MM.1S (cell line): ENCODE measurements at regions not wholly inside any gene's neighbourhood (a gene's known extent, or its start where the extent isn't known, plus 50 kb on each side); places are given as distances from the start of the nearest gene placed in this dataset.

Experiments
- DNase-seq: peaks from one replicate; pipeline ENCODE4 v3.0.0-alpha.2; 2015
- H2AFZ ChIP-seq: fragments of 300-600 bp; sonication (generic); 2 replicates; pipeline ENCODE4 v1.6.0; 2016; ENCODE audit warnings: antibody characterized with exemption, low read length
- H3F3A ChIP-seq: fragments of 300-600 bp; sonication (generic); 2 replicates; pipeline ENCODE4 v1.6.1; 2016; ENCODE audit warnings: mild to moderate bottlenecking, antibody characterized with exemption, low read length, moderate library complexity, mixed read lengths; ENCODE audit not compliant: insufficient read depth
- H3K27ac ChIP-seq: fragments of 300-600 bp; sonication (generic); 2 replicates; pipeline ENCODE4 v1.5.1; 2016; ENCODE audit warnings: mild to moderate bottlenecking, low read length
- H3K27me3 ChIP-seq: fragments of 300-600 bp; sonication (generic); replicated peaks from 2 replicates; pipeline ENCODE4 v1.6.0; 2016; ENCODE audit warnings: low read length; ENCODE audit not compliant: insufficient read depth
- H3K36me3 ChIP-seq: fragments of 300-600 bp; sonication (generic); replicated peaks from 2 replicates; pipeline ENCODE4 v1.6.1; 2016; ENCODE audit warnings: mild to moderate bottlenecking, low read length, mixed read lengths; ENCODE audit not compliant: insufficient read depth
- H3K4me1 ChIP-seq: fragments of 300-600 bp; sonication (generic); 2 replicates; pipeline ENCODE4 v1.6.1; 2016; ENCODE audit warnings: low read length, mixed read lengths
- H3K4me2 ChIP-seq: fragments of 300-600 bp; sonication (generic); 2 replicates; pipeline ENCODE4 v1.6.0; 2016; ENCODE audit warnings: low read depth, low read length
- H3K4me3 ChIP-seq: fragments of 300-600 bp; sonication (generic); 2 replicates; pipeline ENCODE4 v1.5.1; 2016; ENCODE audit warnings: low read length, mixed read lengths
- H3K79me2 ChIP-seq: fragments of 300-600 bp; sonication (generic); 2 replicates; pipeline ENCODE4 v1.6.1; 2016; ENCODE audit warnings: mixed run types, low read length, mixed read lengths
- H3K9ac ChIP-seq: fragments of 300-600 bp; sonication (generic); 2 replicates; pipeline ENCODE4 v1.6.1; 2016; ENCODE audit warnings: low read length, mixed read lengths
- H3K9me2 ChIP-seq: fragments of 300-600 bp; sonication (generic); replicated peaks from 2 replicates; pipeline ENCODE4 v1.6.1; 2016; ENCODE audit warnings: mild to moderate bottlenecking, low read length, mixed read lengths; ENCODE audit not compliant: insufficient read depth
- H3K9me3 ChIP-seq: fragments of 300-600 bp; sonication (generic); replicated peaks from 2 replicates; pipeline ENCODE4 v1.6.1; 2016; ENCODE audit warnings: mild to moderate bottlenecking, low read length, mixed read lengths; ENCODE audit not compliant: insufficient read depth
- H4K20me1 ChIP-seq: fragments of 300-600 bp; sonication (generic); 2 replicates; pipeline ENCODE4 v1.6.1; 2016; ENCODE audit warnings: mild to moderate bottlenecking, low read length, moderate library complexity, mixed read lengths; ENCODE audit not compliant: insufficient read depth
- EZH2 ChIP-seq: fragments of 300-600 bp; sonication (generic); optimal IDR thresholded peaks from 2 replicates; pipeline ENCODE3; 2017; ENCODE audit warnings: low read depth, mild to moderate bottlenecking, antibody characterized with exemption, low read length, mixed read lengths
- EZH2phosphoT487 ChIP-seq: fragments of 300-600 bp; sonication (generic); IDR thresholded peaks from 2 replicates; pipeline ENCODE4 v1.6.1; 2018; ENCODE audit warnings: antibody characterized with exemption, low read length
- TF ChIP-seq, protein P1 (sequence below): fragments of 300-600 bp; sonication (generic); IDR thresholded peaks from 2 replicates; pipeline ENCODE4 v1.5.1; 2016; ENCODE audit warnings: antibody characterized with exemption, low read length, mixed read lengths

DNA sequence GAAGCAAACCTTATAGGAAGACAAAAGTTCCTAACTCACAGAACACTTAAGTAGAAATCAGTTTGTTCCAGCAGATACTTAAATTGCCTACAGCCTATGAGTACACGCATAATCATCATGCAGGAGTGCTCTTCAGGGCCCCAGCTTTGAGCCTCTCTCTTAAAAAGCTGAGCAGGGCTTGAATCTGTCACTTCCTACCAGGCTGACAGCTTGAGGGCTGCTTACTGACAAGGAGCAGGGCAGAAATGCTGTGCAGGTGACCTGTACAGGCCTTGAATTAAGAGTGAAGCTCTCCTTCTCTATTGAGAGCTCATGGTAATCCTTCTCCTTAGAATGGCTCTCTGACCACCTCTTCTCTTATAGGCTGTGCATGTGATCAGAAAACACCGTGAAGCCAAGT lies 66.5 kb upstream of the MAST4 start:
- no peaks in the 10 kb centered on the region for H3K9me2 ChIP-seq
- H3K9ac ChIP-seq = no peak overlapping the region
- no peaks in the 10 kb centered on the region for H3K27me3 ChIP-seq
- H3K27ac ChIP-seq = no peak overlapping the region
- H3K79me2 ChIP-seq = no peaks in the 10 kb centered on the region
- H3F3A ChIP-seq = no peaks in the 10 kb centered on the region
- no peaks in the 10 kb centered on the region for H4K20me1 ChIP-seq
- H3K4me1 ChIP-seq = no peaks in the 10 kb centered on the region
- no peak overlapping the region for H2AFZ ChIP-seq
- no peaks in the 10 kb centered on the region for H3K36me3 ChIP-seq
- no peak overlapping the region for H3K4me3 ChIP-seq
- no peak overlapping the region for H3K4me2 ChIP-seq
- TF ChIP-seq EZH2 (no peak), EZH2phosphoT487 (no peak)
- TF ChIP-seq, protein P1, sequence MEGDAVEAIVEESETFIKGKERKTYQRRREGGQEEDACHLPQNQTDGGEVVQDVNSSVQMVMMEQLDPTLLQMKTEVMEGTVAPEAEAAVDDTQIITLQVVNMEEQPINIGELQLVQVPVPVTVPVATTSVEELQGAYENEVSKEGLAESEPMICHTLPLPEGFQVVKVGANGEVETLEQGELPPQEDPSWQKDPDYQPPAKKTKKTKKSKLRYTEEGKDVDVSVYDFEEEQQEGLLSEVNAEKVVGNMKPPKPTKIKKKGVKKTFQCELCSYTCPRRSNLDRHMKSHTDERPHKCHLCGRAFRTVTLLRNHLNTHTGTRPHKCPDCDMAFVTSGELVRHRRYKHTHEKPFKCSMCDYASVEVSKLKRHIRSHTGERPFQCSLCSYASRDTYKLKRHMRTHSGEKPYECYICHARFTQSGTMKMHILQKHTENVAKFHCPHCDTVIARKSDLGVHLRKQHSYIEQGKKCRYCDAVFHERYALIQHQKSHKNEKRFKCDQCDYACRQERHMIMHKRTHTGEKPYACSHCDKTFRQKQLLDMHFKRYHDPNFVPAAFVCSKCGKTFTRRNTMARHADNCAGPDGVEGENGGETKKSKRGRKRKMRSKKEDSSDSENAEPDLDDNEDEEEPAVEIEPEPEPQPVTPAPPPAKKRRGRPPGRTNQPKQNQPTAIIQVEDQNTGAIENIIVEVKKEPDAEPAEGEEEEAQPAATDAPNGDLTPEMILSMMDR = no peak
- DNase-seq = no peak
- no peaks in the 10 kb centered on the region for H3K9me3 ChIP-seq

- no peak overlapping the region for H3K4me3 ChIP-seq
- no peaks in the 10 kb centered on the region for H3K9me2 ChIP-seq
- no peak for DNase-seq
- no peaks in the 10 kb centered on the region for H3K9me3 ChIP-seq
- H3K4me1 ChIP-seq = no peaks in the 10 kb centered on the region
- H2AFZ ChIP-seq = no peak overlapping the region
- H3F3A ChIP-seq = no peaks in the 10 kb centered on the region
- no peaks in the 10 kb centered on the region for H4K20me1 ChIP-seq
- TF ChIP-seq EZH2 = no peak
- TF ChIP-seq, protein P1 = no peak
- TF ChIP-seq EZH2phosphoT487 = no peak
- no peaks in the 10 kb centered on the region for H3K79me2 ChIP-seq
- no peaks in the 10 kb centered on the region for H3K27me3 ChIP-seq
- H3K9ac ChIP-seq = no peak overlapping the region
- H3K36me3 ChIP-seq = no peaks in the 10 kb centered on the region
- no peak overlapping the region for H3K4me2 ChIP-seq
- no peak overlapping the region for H3K27ac ChIP-seq
Measured at GRCh38 chr5:66538126-66538525, 58.1 kb upstream of the MAST4 start.

DNA sequence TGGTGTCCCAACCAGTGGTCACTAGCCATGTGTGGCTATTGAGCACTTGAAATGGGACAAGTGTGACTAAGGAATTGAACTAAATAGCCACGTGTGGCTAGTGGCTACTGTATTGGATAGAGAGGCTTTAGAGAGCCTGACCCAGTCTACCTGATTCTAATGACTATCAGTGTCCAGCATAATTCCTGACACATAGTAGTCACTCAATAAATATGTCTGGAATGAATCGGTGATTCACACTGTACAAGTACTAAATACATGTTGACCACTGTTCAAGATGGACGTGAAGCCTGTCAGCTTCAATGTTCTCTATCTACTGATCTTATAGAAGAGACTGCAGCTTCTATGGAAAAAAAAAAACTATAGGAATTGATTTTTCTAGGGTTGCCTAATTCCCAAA lies 57.7 kb upstream of the MAST4 start:
- Histone ChIP-seq H3K4me2 (no peak overlapping the region), H3K4me1 (no peaks in the 10 kb centered on the region), H3K79me2 (no peaks in the 10 kb centered on the region), H3K9me3 (no peaks in the 10 kb centered on the region), H3K9me2 (no peaks in the 10 kb centered on the region), H3F3A (no peaks in the 10 kb centered on the region), H3K27ac (no peak overlapping the region), H4K20me1 (no peaks in the 10 kb centered on the region), H2AFZ (no peak overlapping the region), H3K4me3 (no peak overlapping the region), H3K9ac (no peak overlapping the region), H3K27me3 (no peaks in the 10 kb centered on the region), H3K36me3 (no peaks in the 10 kb centered on the region)
- TF ChIP-seq EZH2 (no peak), EZH2phosphoT487 (no peak)
- TF ChIP-seq, protein P1 = no peak
- DNase-seq = no peak
